Coronary artery (tissue), 2 donors: ENCODE measurements at regions not wholly inside any gene's neighbourhood (a gene's known extent, or its start where the extent isn't known, plus 50 kb on each side); places are given as distances from the start of the nearest gene placed in this dataset.
"Not testable (repeated sequence)": the region's sequence is repeated elsewhere in the genome, so short reads cannot be mapped to it uniquely, and the experiment has no call there.

Source experiments
- DNase-seq: peaks from one replicate; pipeline ENCODE4 v3.0.0-alpha.2; 2017; ENCODE audit warnings: low spot score
- H3K27ac ChIP-seq, 2 donors: fragments of 200-600 bp; sonication (generic); one replicate each; pipeline ENCODE4 v1.5.1; 2016 to 2019
- H3K4me3 ChIP-seq: fragments of 200-600 bp; sonication (generic); 2 replicates; pipeline ENCODE4 v1.5.1; 2016; ENCODE audit warnings: mild to moderate bottlenecking, moderate library complexity
- TF ChIP-seq, protein P1 (sequence below): fragments of 200-600 bp; sonication (generic); IDR thresholded peaks from one replicate; pipeline ENCODE4 v1.5.1; 2019; ENCODE audit warnings: antibody characterized with exemption

DNA sequence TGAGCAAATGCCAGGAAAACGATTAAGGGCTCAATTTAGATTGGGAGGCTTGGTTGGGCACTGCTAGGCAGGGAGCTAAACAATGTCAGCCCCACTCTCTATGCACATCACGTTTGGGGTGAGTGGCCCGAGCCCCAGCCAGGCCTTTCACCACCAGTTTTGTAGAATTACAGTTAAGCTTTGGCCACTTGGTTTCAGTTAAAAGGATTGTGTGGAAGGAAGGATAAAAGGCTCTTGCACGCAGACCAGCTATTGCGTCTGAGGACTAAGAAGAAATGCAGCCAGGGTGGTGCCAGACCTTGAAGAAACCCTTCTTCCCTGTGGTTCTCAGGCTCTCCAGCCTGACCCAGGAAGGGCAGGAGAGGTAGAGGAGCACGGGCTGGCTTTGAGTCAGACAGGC lies 125.3 kb upstream of the SLC44A1 start:
- DNase-seq = no peak
- H3K4me3 ChIP-seq = no peak overlapping the region
- no peak overlapping the region for H3K27ac ChIP-seq
- TF ChIP-seq, protein P1, sequence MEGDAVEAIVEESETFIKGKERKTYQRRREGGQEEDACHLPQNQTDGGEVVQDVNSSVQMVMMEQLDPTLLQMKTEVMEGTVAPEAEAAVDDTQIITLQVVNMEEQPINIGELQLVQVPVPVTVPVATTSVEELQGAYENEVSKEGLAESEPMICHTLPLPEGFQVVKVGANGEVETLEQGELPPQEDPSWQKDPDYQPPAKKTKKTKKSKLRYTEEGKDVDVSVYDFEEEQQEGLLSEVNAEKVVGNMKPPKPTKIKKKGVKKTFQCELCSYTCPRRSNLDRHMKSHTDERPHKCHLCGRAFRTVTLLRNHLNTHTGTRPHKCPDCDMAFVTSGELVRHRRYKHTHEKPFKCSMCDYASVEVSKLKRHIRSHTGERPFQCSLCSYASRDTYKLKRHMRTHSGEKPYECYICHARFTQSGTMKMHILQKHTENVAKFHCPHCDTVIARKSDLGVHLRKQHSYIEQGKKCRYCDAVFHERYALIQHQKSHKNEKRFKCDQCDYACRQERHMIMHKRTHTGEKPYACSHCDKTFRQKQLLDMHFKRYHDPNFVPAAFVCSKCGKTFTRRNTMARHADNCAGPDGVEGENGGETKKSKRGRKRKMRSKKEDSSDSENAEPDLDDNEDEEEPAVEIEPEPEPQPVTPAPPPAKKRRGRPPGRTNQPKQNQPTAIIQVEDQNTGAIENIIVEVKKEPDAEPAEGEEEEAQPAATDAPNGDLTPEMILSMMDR = no peak

DNA sequence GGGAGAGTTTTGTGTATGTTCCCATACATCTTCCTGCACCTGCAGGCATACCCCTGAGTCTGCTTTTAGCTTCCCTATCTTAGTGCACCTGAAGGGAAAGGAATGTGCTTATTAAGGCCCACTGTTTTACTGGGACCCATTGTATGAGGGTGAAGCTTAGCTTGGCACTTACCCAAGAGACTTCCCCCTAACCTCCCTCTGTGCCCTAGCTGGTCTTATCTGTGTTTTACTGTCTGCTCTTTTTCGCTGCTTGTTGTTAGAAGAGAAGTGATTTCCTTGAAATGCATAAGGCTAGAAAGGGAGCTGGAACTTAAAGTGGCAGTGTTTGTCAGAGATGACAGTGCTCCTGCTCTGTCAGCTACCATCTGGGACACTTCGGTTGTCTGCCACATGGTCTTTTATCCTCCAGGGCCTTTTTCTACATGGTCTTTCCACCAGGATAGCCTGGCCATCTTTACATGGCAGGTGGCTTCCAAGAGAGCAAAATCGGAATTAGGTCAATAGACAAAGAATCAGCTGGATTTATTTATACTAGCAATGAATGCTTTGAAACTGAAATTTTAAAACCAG lies 122.5 kb upstream of the SLC44A1 start:
- TF ChIP-seq, protein P1 = no peak
- no peak for DNase-seq
- Histone ChIP-seq H3K4me3 (no peak overlapping the region), H3K27ac (no peak overlapping the region)

DNA sequence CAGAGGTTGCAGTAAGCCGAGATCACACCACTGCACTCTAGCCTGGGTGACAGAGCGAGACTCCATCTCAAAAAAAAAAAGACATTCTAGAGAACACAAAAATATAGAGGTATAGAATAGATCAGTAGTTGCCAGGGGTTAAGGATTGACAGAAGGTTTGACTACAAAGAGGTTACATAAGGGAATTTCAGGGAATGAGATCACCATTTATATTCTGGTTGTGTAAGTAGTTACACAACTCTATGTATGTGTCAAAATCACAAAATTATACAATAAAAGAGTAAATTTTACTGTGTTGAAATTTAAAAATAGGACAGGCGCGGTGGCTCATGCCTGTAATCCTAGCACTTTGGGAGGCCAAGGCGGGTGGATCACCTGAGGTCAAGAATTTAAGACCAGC lies 119.9 kb upstream of the SLC44A1 start:
- H3K4me3 ChIP-seq, H3K27ac ChIP-seq, DNase-seq: not testable (repeated sequence)

DNA sequence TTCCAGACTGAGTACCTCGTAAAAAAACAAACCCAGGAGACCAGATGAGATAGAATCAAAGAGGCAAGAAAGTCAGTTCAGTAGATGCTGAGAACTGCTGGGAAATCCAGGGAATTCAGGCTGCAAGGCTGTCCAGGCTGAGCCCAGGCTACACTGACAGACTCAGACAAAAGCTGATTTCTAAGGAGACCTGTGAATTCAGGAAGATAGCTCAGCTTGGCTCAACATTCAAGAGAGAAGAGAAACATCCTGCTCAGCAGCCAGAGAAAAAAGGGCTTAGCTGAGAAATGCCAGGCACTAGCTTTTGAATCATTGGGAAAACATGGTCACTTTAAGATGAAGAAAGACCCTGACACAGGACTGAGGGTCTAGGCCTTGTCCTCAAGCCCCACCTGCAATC lies 118.2 kb upstream of the SLC44A1 start:
- TF ChIP-seq, protein P1 = no peak
- H3K4me3 ChIP-seq = no peak overlapping the region
- no peak overlapping the region for H3K27ac ChIP-seq
- no peak for DNase-seq

DNA sequence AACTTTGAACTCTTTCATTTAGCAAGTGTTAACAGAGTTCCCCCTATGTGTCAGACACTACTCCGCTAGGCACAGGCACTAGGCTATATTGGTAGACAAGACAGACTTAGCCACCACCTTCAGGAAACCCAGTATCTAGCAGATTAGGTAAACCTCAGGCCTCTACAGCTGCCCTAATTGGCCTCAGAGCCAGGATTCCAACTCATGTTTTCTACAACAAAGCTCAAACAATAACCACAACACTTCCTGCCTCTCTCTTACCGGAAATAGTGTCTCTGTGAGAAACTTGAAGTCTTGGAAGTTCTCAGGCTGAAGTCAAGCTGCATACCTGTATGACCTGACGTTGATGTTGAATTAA lies 116.6 kb upstream of the SLC44A1 start:
- DNase-seq = no peak

DNA sequence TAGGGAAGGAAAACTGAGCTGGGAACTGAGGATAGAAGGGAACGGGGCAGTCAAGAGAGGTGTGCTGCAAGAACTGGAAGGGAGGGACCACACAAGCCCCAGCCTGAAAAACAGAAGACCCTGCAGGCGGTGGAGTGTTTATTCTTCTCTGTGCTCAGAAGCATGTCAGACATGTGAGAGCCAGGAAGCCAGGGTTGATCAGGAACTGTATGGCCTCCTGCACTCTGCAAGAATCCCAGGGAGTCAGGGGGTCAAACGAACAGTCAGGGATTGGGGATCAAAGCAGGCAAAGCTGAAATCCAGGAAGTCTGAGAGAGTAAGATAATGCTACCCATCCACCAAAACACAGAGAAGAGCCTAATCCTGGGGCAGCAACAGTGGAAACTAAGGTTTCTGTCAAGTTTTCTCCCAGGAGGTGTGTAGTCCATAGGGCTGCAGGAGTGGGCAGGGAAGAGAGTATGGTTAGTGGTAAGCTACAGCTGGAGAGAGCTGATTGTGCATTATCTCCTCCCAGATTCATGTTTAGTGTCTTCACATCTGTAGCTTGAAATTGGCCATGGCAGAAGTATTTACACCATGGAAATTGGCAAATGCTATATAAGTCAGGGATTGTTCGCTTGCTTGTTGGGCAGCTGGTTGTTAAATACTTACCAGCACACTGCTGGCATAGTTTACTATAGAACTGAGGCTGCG lies 115.4 kb upstream of the SLC44A1 start:
- TF ChIP-seq, protein P1 = no peak
- no peak overlapping the region for H3K4me3 ChIP-seq
- DNase-seq = no peak
- no peak overlapping the region for H3K27ac ChIP-seq

More for the DNA sequence above, 116.6 kb upstream of the SLC44A1 start:
- no peak overlapping the region for H3K4me3 ChIP-seq
- TF ChIP-seq, protein P1 = no peak
- H3K27ac ChIP-seq = no peak overlapping the region

DNA sequence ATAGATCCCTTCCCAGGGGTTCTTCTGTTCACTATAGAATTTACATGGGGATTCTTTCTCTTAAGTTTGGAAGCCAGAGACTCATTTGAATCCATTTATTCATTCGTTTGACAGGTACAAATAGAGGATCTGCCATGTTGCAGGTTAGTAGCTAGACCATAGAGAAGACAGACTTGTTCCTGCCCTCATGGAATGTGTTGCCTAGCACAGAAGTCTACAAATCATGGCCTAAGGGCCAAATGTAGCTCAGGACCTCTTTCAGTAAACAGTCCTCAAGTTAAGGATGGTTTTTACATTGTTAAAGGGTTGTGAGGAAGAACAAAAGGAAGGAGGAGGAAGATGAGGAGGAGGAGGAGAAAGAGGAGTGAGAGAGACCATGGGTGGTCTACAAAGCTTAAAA lies 114.7 kb upstream of the SLC44A1 start:
- Histone ChIP-seq H3K27ac (no peak overlapping the region), H3K4me3 (no peak overlapping the region)
- TF ChIP-seq, protein P1 = no peak
- no peak for DNase-seq
